ENCODE measurements at regions not wholly inside any gene's neighbourhood (a gene's known extent, or its start where the extent isn't known, plus 50 kb on each side); places are given as distances from the start of the nearest gene placed in this dataset.

DNA sequence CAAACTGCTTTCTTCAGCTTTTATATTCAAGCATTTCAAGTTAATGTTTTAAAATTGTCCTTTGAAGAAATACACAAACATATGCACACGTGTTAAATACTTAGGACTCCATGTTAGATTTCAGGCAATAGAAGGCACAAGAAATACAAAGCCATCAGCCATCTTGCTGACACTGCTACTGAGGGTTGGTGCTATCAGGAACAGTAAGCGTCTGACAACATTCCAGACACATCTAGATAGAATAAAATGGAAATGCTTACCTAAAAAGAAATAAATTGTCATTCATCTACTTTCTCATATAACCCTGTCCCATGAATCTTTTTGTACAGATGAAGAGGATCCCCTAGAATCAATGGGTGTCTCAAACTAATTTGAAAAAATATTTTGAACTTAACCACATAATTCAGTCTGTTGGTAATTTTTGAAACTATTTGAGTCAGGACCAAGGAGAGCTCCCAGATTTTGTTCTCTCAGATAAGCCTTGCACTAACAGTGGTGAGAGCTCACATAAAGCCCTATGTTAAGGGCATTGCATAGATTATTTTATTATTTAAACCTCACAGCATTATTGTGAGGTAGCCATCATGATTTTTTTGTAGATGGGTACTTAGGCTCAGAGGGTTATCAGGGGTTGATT, 631.1 kb upstream of the POU3F2 start:
- no peak for DNase-seq

DNA sequence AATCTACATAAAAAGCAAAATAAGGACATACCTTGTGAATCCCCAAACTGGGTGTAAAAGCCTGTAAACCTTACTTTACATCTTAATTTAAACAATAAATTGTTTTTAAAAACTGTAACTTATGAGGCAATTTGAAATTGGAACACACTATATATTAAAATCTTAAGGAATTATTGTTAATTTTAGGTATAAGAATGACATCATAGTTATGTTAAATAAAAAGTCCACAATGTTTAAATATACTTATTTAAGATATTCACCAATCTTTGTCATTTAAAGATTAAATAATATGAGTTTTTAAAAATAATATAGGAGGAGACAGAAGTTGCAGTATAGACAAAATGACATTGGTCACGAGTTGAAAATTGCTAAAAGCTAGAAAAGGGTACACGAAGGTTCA, 621.9 kb upstream of the POU3F2 start:
- DNase-seq = no peak

DNA sequence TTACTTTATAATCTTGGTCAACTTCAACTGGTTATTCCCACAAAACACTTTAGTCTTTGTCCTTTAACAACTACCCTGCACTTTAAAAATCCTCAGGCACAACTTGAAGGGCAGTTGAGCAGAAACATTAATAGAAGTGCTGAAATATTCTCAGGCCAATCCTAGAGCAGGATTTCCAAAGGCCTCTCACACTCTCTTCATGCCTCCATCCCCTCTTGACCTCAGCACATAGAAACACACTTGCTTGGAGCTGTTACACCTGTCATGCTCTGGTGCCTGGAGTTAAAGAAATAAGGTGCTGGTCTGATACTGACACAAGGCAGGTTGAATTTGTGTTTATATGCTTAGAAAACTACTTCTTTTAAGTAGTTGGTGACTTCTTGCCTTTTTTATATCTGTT, 618.8 kb upstream of the POU3F2 start:
- DNase-seq = no peak

DNA sequence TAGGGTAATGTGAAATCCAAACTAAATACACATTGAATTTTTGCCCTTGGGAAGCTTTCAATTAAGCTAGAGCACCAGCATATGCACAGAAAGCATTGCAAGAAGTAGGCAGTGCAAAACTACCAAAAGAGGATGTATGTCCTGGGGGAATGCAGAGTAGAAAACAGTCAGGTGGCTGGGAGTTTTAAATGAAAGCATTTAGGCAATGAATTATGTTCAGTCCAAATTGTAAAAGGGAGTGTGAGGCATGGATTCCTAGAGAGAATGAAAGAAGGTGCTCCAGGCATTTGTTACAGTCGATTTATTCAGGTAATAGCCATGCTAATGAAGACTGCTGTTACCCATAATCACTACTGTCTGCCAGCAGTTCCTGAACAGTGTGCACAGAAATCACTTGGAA, 604.1 kb upstream of the POU3F2 start:
- DNase-seq = no peak

- no peak for DNase-seq
Measured at GRCh38 chr6:98239057-98239456, 595.3 kb upstream of the POU3F2 start.

DNA sequence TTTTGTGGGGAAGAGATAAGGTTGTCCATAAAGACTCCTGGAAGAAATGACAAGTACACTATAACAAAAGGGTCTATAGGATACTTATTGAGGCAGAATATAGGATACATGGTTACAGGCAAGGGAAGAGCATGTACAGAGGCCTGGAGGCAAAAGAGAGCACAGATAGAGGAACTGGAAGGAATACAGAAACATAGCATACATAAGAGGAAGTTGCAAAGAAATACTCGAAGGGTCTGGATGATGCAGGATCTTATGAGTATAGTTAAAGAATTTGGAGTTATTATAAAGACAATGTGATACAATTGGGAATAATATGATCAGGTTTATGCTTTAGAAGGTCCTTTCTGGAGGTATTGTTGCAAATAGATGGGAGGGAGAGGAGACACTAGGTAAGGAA, 592.7 kb upstream of the POU3F2 start:
- DNase-seq = no peak

GRCh38 chr6:98254624-98255023, 579.8 kb upstream of the POU3F2 start:
- DNase-seq = no peak

DNA sequence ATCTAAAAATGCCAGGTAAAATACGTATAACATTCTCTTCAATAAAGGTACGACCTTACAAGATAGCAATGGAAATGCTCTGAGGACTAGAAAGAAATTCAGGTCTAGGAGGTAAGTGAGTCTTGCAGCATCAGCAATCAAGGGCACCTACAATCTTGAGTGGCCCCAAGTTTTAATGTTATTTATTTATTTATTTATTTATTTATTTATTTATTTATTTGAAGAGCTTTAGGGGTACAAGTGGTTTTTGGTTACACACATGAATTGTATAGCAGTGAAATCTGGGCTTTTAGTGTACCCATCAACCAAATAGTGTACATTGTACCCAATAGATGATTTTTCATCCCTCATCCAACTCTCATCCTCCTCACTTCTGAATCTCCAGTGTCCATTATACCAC, 574.0 kb upstream of the POU3F2 start:
- no peak for DNase-seq

- DNase-seq = no peak
Measured at GRCh38 chr6:98272060-98272459, 562.3 kb upstream of the POU3F2 start.

DNA sequence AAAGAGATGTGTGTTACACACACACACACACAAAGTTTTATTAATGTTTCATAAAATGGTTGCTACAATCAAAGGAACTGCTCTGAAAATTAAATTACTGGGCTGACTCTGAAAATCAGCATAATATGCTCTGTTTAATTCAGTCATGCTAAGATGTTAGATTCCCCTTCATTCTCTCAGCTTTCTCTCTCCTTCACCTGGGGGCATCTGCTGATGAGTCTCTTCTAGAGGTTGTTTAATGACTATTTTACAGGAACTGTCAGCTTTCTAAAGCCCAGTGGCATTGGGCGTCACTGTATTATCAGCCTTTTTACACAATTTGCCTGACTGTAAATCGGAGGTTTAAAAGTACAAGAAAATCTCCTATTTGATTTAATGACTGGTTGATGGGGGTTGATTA, 559.7 kb upstream of the POU3F2 start:
- no peak for DNase-seq

- DNase-seq = no peak
Measured at GRCh38 chr6:98280492-98280891, 553.9 kb upstream of the POU3F2 start.

GRCh38 chr6:98286620-98287019, 547.8 kb upstream of the POU3F2 start:
- no peak for DNase-seq

DNA sequence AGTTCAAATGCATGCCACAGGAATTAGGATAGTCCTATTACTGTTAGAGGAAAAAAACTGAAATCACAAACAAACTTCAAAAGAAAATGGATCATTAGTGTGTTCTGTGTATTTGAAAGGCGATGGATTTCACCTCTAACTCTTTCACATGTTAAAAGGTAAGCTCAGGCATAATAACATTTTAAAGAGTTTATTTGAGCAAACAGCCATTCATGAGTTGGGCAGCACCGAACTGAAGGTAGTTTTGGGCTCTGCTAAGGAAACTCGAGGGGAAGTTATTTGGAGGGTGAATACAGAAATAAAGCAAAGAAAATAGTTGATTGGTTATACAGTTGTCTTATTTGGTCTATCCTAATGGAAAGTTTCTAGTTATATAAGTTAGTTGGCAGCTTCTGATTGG, 546.5 kb upstream of the POU3F2 start:
- DNase-seq = no peak

GRCh38 chr6:98292810-98293209, 541.6 kb upstream of the POU3F2 start:
- DNase-seq = no peak

DNA sequence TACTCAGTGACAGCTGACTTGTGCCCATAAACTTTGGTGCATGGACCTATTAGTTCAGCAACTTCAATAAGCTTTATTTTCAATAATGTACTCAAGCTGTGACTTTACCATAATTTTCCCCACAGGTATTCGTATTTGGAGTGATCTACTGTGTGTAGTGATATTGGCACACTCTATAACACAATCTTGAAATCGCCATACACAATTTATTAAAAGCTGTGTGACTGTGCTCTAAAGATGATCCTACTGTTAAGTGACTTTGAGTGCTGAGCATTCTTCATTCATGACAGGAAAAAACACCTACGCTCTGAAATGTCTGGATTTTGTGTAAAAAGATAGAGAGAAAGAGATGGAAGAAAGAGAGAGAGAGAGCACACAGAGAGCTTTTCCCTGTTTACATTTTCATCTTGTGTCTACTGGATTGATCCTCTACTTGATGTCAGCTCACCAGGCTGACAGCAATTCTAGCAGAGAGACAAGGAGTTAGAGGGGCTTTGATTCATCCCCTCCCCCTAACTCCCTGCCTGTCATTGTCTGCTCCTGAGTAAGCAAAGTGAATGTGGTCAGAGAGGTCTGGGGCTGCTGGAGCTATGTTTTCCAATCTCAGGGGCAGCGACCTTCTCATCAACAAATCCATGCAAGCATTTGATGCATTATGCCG, 538.7 kb upstream of the POU3F2 start:
- DNase-seq = no peak

- no peak for DNase-seq
Measured at GRCh38 chr6:98308564-98308963, 525.8 kb upstream of the POU3F2 start.

GRCh38 chr6:98310443-98310842, 523.9 kb upstream of the POU3F2 start:
- no peak for DNase-seq

- DNase-seq = no peak
Measured at GRCh38 chr6:98323605-98324004, 510.8 kb upstream of the POU3F2 start.

DNA sequence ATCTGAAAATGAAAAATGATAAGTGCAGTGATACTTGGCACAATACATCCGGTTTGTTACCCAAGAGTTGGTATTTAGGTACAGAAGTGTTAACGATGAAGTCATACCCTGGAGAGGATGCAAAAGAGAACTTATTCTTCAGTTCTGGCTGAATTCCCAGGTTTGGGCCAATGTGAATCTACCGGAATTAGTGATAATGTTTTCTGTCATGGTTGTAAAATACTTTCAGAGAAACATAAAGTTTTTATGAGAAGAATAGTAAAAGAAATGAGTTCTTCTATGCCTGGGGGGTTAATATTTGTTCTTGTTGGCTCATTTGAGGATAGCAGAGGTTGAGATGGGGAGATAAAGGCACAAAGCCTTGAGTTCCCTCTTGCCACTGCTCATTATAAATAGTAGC, 509.9 kb upstream of the POU3F2 start:
- DNase-seq = no peak

DNA sequence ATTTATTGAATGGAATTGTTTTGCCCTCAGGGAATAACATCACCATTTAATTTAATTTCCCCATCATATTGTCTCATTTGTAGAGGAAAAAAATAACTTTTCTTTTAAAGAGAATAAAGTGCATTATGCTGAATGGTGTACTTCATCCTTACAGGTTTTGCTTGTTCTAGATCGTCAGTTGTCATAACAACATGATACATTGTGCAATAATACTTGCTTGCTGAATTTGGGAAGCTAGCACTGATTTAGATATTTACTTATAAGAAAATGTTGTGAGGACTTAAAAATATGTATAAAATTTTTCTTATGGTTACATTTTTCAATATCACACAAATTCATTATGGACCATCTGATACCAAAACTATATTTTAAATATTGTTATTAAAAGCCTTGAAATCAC, 509.0 kb upstream of the POU3F2 start:
- DNase-seq = no peak

GRCh38 chr6:98333273-98333672, 501.1 kb upstream of the POU3F2 start:
- DNase-seq = no peak

DNA sequence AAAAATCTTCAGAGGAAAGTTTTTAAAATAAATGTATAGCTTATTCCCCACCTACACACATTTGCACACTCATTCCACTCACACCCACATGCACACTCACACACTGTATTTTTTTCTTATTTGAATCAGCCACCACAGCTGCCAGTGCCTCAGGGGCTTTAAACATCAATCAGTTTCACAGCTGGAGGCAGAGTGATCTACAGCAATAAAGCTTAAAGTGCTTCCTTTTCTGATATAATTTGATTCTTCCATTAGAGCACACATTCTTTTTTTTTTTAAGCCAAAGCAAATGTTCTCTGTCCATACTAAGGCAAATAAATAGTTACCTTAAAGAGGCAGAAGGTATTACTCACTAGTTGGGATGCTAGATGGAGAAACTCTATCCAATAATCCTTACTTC, 498.8 kb upstream of the POU3F2 start:
- no peak for DNase-seq

DNA sequence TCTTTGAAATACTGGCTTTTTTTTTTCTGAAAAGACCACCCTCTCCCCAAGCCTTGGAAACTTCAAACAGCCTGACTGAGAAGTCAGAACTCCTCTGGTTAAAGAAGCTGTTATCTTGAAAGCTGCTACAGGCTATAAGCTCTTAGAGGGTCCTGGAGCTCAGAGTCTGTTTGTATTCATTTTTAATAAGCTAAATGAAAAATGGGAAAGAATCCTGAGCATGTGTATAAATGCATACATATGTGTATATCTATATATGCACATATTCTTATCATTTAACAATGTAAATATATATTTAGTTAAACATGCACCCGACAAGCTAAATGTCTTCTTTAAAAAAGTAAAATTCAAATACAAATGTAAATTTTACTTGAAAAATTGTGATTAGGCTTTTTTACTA, 494.9 kb upstream of the POU3F2 start:
- no peak for DNase-seq

GRCh38 chr6:98343004-98343403, 491.4 kb upstream of the POU3F2 start:
- DNase-seq = no peak

DNA sequence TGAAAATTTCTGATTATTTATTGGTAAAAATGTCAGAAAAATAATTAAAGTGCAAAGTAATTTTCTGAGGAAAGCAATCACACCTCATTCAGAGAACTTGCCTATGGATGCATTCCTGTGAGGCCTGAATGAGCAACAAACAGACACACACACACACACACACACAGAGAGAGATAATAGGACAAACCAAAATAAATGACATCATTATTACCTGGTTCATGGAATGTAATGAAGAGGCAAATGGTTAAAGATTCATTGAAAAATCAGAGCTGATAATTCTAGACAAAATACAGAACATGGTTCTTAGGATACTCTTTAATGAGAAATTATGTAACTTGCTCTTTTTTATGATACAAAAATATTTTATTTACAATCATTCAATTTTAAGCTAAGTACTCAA, 490.6 kb upstream of the POU3F2 start:
- no peak for DNase-seq
